ENCODE measurements at regions not wholly inside any gene's neighbourhood (a gene's known extent, or its start where the extent isn't known, plus 50 kb on each side); places are given as distances from the start of the nearest gene placed in this dataset.
"Not testable (repeated sequence)": the region's sequence is repeated elsewhere in the genome, so short reads cannot be mapped to it uniquely, and the experiment has no call there.

DNA sequence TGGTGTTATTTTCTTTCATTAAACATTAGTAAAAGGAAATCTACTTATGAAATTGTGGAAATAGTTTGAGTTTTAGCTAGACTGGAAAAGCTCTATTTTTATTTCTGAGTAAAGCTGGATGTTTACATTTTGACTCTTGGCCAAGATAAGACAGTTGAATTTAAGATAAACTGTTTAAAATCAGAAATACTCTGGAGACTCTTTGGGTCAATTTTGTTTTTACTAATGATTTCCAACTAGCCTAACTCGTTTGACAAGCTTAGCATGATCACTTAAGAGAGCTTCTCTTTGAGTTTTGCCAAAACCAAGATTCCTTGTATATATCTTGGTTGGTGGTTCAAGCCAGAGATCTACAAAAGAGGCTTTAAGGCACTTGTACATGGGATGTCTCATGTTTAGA, 724.8 kb upstream of the LUZP2 start:
- TF ChIP-seq, protein P1, sequence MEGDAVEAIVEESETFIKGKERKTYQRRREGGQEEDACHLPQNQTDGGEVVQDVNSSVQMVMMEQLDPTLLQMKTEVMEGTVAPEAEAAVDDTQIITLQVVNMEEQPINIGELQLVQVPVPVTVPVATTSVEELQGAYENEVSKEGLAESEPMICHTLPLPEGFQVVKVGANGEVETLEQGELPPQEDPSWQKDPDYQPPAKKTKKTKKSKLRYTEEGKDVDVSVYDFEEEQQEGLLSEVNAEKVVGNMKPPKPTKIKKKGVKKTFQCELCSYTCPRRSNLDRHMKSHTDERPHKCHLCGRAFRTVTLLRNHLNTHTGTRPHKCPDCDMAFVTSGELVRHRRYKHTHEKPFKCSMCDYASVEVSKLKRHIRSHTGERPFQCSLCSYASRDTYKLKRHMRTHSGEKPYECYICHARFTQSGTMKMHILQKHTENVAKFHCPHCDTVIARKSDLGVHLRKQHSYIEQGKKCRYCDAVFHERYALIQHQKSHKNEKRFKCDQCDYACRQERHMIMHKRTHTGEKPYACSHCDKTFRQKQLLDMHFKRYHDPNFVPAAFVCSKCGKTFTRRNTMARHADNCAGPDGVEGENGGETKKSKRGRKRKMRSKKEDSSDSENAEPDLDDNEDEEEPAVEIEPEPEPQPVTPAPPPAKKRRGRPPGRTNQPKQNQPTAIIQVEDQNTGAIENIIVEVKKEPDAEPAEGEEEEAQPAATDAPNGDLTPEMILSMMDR (IDR thresholded peaks at IDR 0.05; ENCODE audit: insufficient read depth, low read depth, low read length): no peak
- H3K4me3 ChIP-seq (ENCODE audit: low read depth, low read length): no peak overlapping the region
- DNase-seq (ENCODE audit: low read depth): peak; percentile 21

DNA sequence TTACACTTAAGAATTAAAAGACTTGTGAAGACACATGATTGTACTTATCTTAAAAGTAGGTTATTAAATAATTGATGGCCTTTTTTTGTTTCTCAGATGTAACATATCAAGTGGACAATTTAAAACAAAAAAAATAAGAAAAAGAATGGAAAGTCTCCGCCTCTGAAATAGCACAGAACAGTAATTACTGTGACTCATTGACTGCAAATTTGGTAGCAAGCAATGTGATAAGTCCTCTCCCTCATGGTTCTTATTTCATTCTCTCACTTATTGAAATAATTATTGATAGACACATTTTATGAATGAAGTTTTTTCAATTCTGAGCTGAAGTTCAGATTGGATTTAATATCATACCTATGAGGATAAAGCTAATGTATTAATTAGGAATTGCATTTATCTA, 717.9 kb upstream of the LUZP2 start:
- TF ChIP-seq, protein P1 (IDR thresholded peaks at IDR 0.05; ENCODE audit: insufficient read depth, low read depth, low read length): no peak
- no peak for DNase-seq (ENCODE audit: low read depth)
- H3K4me3 ChIP-seq (ENCODE audit: low read depth, low read length): no peak overlapping the region

DNA sequence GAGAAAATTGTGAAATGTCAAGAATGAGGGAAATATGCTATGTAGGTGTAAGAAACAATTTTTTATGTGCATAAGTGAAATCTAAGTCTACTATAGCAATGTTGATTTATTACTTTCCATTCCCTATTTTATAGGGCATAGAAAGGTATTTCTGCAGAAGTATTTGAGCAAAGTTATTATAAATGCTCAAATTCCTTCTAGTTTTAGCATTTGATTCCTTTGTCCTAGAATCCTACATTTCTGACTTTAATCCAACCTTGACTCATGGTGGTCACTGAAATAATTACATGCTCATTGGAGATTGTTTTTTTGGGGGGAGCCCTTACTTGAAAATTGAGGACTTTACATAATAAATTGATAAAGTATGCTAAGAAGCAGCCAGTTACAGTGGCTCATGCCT, 716.6 kb upstream of the LUZP2 start:
- H3K4me3 ChIP-seq (ENCODE audit: low read depth, low read length): no peak overlapping the region
- TF ChIP-seq, protein P1 (IDR thresholded peaks at IDR 0.05; ENCODE audit: insufficient read depth, low read depth, low read length): no peak
- no peak for DNase-seq (ENCODE audit: low read depth)

DNA sequence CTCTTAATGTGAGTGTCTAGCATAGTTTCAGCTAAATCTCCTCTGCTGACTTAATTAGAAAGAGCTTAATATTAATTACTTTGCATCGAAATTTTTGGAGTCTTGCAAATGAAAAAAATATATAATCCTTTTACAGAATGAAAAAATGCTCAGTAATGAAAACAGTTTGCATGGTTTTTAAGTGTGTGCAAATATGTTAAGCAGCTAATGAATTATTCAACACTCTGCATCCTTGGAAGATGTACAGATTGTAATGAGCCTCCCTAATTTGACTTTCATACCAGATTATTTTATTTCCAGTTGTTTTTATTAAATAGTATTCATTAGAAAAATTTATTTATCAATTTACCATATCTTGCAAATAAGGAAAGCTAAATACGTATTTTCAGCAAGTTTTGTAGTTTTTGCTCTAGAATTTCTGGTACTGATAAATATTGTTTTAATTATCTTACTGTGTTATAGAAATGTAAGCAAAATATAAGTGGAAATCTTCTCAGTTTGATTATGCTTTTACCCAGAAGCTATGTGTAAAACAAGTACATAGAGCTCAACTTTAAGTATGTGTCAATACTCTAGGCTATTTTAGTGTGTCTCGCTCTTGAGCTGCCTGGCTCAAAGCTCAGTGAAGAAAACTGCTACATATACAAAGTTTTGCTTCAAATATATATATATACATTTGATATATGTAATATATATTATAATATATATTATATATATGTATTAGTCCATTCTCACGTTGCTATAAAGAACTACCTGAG, 714.9 kb upstream of the LUZP2 start:
- H3K4me3 ChIP-seq (ENCODE audit: low read depth, low read length): no peak overlapping the region
- DNase-seq (ENCODE audit: low read depth): no peak
- TF ChIP-seq, protein P1 (IDR thresholded peaks at IDR 0.05; ENCODE audit: insufficient read depth, low read depth, low read length): no peak

DNA sequence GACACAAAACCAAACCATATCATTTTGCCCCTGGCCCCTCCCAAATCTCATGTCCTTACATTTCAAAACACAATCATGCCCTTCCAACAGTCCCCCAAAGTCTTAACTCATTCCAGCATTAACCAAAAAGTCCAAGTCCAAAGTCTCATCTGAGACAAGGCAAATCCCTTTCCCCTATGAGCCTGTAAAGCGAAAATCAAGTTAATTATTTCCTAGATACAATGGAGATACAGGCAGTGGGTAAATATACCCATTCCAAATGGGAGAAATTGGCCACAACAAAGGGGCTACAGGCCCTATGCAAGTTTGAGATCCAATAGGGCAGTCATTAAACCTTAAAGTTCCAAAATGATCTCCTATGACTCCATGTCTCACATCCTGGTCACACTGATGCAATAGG, 709.9 kb upstream of the LUZP2 start:
- not testable (repeated sequence) for H3K4me3 ChIP-seq (ENCODE audit: low read depth, low read length); DNase-seq (ENCODE audit: low read depth)

DNA sequence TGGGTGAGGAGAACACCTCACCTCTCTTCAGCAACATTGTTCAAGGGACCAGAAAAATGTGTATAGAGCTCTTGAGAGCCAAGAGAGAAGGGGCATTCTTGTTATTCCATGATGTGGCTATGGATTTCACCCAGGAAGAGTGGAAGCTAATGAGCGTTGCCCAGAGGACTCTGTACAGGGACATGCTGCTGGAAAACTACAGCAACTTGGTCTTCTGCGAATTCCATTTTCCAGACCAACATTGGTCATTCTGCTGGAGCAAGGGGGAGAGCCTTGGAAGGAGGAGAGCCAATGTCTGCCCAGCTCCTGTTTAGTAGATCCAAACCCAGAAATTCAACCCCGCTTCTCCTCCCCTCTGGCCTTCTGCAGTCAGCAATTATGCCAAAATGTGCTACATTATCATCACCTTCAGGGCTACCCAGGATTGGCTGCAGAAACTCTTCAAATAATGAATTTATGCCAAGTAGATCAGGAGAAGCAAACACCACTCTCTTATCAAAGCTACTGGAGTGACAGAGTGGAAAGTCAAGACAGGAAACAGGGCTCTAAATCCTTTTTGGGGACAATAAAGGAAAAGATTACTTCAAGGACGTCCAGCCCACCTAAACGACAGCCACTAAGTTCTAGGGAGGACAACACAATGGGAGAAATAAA, 707.5 kb upstream of the LUZP2 start:
- H3K4me3 ChIP-seq (ENCODE audit: low read depth, low read length): no peak overlapping the region
- TF ChIP-seq, protein P1 (IDR thresholded peaks at IDR 0.05; ENCODE audit: insufficient read depth, low read depth, low read length): no peak
- DNase-seq (ENCODE audit: low read depth): no peak

DNA sequence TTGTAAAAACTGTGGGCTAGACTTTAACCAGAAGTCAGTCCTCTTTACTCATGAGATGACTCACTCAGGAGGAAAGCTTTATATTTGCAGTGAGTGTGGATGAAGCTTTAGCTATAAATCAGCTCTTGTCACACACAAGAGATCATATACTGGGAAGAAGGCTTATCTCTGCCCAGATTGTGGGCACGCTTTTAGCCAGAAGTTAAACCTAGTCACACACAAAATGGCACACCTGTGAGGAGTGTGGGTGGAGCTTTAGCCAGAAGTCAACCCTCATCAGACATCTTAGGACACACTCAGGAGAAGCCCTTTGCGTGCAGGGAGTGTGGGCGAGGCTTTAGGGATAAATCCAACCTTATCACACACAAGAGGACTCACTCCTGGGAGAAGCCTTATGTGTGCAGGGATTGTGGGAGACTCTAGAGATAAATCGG, 706.9 kb upstream of the LUZP2 start:
- TF ChIP-seq, protein P1 (IDR thresholded peaks at IDR 0.05; ENCODE audit: insufficient read depth, low read depth, low read length): no peak
- no peak overlapping the region for H3K4me3 ChIP-seq (ENCODE audit: low read depth, low read length)
- peak; percentile 70 for DNase-seq (ENCODE audit: low read depth)
